ENCODE measurements at regions not wholly inside any gene's neighbourhood (a gene's known extent, or its start where the extent isn't known, plus 50 kb on each side); places are given as distances from the start of the nearest gene placed in this dataset.

DNA sequence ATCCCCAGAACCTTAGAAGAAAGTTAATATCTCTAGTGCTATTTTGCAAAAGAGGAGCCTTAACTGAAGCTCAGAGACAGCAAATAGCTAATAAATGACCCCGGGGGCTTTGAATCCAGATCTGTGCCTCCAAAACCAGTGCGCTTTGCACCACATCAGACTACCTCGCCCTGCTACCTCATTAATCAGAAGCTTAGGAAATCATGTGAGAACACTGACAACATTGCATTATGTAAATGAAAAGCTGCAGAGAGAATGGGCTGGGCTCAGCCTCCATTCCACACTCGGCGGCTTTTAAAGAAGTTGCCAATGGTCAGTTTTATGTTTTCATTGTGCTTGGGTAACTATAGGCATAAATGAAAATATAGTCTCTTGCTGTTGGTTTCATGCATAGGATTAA is 54.0 kb upstream of the STMND1 start:
- no peak overlapping the region for H3K9ac ChIP-seq (ENCODE audit: low read length)
- H3K27ac ChIP-seq (ENCODE audit: low read depth, low read length): no peak overlapping the region
- no peaks in the 10 kb centered on the region for H3K27me3 ChIP-seq (ENCODE audit: control insufficient read depth, insufficient read depth, low read length)
- no peaks in the 10 kb centered on the region for H3K4me1 ChIP-seq (ENCODE audit: control insufficient read depth, insufficient read depth, low read length)
- no peaks in the 10 kb centered on the region for H3K36me3 ChIP-seq (ENCODE audit: control insufficient read depth, insufficient read depth, low read length)
- H3K4me3 ChIP-seq (ENCODE audit: low read length): no peak overlapping the region

DNA sequence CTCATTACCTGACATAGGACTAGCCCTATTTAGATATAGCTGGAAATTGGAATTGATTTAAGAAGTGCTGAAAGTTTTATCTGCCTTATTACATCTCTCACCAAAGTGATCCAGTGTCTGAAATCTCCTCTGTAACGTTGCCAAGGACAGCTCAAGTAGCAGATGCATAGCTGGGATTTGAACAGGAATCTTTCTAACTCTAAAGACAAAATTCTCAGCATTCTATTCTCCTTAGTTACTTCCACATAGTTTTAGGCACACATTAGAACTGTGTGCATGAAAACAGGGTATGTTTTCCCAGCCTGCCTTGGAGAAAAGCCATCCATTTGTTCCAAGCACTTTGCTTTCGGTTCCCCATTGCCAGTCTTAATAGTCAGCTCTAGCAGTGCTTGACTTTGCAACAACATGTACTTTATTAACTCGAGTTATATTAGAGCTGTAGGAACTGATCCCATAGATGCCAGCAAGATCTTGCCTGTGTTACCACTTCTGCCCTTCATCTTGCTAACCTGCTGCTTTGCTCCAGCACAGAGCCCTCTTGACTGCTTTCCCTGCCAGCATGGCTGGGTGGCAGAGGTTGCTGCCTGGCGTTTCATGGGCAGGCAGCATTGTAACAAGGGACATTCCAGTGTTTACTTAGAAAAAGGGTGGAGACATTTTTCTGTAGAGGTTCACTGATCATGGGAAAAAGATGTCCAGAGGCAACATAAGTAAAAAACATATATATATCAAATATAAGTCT is 56.1 kb upstream of the STMND1 start:
- peak overlapping the region; percentile 49 for H3K27ac ChIP-seq (ENCODE audit: low read depth, low read length)
- H3K9ac ChIP-seq (ENCODE audit: low read length): no peak overlapping the region
- no peak overlapping the region for H3K4me3 ChIP-seq (ENCODE audit: low read length)

DNA sequence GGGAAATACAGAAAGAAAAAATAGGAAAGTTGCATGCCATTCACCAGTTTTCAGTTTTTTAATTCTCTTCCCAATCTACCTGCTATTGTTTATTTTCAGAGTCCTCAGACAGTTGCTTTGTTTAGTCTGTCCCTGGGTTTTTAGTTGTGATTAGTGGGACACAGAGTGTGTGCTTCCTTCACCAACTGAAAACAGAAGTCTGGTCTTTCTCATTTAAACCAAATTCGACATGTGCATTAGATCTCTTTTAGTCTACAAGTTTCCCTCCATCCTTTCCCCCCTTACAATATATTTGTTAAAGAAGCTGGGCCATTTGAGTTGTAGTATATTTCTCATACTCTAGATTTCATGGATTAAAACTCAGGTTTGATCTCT is 58.7 kb upstream of the STMND1 start:
- Histone ChIP-seq H3K27me3 (ENCODE audit: control insufficient read depth, insufficient read depth, low read length) (no peaks in the 10 kb centered on the region), H3K4me1 (ENCODE audit: control insufficient read depth, insufficient read depth, low read length) (no peaks in the 10 kb centered on the region), H3K9ac (ENCODE audit: low read length) (no peak overlapping the region), H3K4me3 (ENCODE audit: low read length) (no peak overlapping the region), H3K36me3 (ENCODE audit: control insufficient read depth, insufficient read depth, low read length) (no peaks in the 10 kb centered on the region), H3K27ac (ENCODE audit: low read depth, low read length) (no peak overlapping the region)

More for the DNA sequence above, 56.1 kb upstream of the STMND1 start:
- H3K4me1 ChIP-seq (ENCODE audit: control insufficient read depth, insufficient read depth, low read length): no peaks in the 10 kb centered on the region
- no peaks in the 10 kb centered on the region for H3K27me3 ChIP-seq (ENCODE audit: control insufficient read depth, insufficient read depth, low read length)
- no peaks in the 10 kb centered on the region for H3K36me3 ChIP-seq (ENCODE audit: control insufficient read depth, insufficient read depth, low read length)

DNA sequence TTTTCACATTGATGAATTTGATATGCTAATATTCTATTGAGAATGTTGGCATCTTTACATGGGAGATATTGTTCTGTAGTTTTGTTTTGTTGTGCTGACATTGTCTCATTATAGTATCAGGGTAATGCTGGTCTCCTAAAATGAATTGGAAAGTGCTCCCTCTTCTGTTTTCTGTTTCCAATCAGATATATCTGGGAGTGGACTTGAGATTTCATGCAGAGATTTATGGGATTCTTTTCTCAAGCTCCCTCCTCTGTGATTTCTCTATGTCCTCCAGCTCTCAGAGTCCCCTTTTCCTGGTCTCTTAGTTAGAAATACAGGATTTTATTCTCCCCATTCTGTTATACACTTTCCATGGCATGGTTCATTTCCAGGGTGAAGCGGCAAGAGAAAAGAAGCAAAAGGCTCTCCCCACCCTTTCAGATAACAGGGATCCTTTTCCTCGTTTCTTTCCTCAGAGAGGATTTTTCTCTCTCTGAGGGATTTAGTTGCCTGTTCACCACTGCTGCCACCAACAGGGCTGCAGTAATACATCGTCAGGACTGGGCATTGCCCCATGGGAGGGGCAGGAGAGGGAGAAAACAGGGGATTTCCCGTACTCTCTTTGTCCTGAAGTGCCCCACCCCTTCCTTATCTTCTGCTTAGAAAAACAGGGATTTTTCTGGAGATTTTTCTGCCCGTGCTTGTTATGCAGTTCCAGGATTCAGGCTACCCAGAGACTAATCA is 59.3 kb upstream of the STMND1 start:
- no peak overlapping the region for H3K4me3 ChIP-seq (ENCODE audit: low read length)
- no peak overlapping the region for H3K9ac ChIP-seq (ENCODE audit: low read length)
- H3K27me3 ChIP-seq (ENCODE audit: control insufficient read depth, insufficient read depth, low read length): no peaks in the 10 kb centered on the region
- no peaks in the 10 kb centered on the region for H3K36me3 ChIP-seq (ENCODE audit: control insufficient read depth, insufficient read depth, low read length)
- H3K4me1 ChIP-seq (ENCODE audit: control insufficient read depth, insufficient read depth, low read length): no peaks in the 10 kb centered on the region
- no peak overlapping the region for H3K27ac ChIP-seq (ENCODE audit: low read depth, low read length)

DNA sequence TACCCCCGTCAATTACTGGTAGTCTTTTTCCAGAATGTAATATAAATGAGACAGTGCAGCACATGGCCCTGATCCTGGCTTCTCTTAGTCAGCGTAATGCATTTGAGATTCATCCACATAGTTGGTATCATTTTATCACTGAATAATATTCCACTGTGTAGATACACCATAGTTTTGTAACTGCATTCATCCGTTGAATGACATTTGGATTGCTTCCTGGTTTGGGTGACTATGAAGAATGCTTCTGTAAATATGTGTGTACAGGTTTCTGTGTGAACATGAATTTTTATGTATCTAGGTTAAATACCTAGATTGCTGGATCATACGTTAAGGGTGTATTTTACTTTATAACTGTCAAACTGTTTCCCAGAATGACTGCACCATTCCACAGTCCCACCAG is 62.6 kb upstream of the STMND1 start:
- no peaks in the 10 kb centered on the region for H3K27me3 ChIP-seq (ENCODE audit: control insufficient read depth, insufficient read depth, low read length)
- no peak overlapping the region for H3K27ac ChIP-seq (ENCODE audit: low read depth, low read length)
- H3K4me3 ChIP-seq (ENCODE audit: low read length): no peak overlapping the region
- peaks cover 5% of the 10 kb centered on the region for H3K4me1 ChIP-seq (ENCODE audit: control insufficient read depth, insufficient read depth, low read length)
- H3K9ac ChIP-seq (ENCODE audit: low read length): no peak overlapping the region
- H3K36me3 ChIP-seq (ENCODE audit: control insufficient read depth, insufficient read depth, low read length): no peaks in the 10 kb centered on the region

DNA sequence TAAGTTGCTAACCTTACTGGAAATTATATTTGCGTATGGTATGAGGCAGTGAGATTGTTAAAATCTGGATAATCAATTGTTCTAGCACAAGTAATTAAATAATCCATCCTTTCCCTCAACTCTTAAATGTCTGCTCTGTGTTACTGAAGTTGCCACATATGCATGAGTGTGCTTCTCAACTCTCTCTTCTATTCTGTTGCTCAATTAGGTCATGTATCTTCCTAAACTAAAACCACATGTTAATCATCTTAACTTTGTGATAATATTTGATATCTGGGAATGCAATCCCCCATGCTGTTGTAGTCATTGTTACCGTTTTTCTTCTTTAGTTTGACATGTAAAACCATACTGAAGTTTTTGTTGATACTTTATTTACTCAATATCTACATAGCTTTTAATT is 63.5 kb upstream of the STMND1 start:
- H3K36me3 ChIP-seq (ENCODE audit: control insufficient read depth, insufficient read depth, low read length): no peaks in the 10 kb centered on the region
- H3K4me3 ChIP-seq (ENCODE audit: low read length): no peak overlapping the region

DNA sequence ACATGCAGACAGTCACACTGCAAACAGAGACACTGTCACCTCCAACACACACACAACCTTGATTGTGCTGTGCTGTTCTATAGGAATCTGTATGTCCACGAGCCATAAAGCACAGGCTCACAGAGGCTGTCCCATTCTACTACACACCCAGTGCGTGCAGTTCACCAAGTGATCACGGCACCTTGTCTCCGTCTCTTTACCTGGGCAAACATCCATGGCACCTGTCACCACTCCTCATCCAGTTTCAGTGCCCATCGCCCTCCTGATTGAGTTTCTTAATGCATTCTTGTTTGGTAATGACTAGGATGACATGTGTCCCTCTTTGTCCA is 65.8 kb upstream of the STMND1 start:
- no peak overlapping the region for H3K27ac ChIP-seq (ENCODE audit: low read depth, low read length)
- no peaks in the 10 kb centered on the region for H3K27me3 ChIP-seq (ENCODE audit: control insufficient read depth, insufficient read depth, low read length)
- peaks cover 19% of the 10 kb centered on the region for H3K4me1 ChIP-seq (ENCODE audit: control insufficient read depth, insufficient read depth, low read length)
- H3K4me3 ChIP-seq (ENCODE audit: low read length): no peak overlapping the region
- H3K36me3 ChIP-seq (ENCODE audit: control insufficient read depth, insufficient read depth, low read length): no peaks in the 10 kb centered on the region
- H3K9ac ChIP-seq (ENCODE audit: low read length): no peak overlapping the region

More for the DNA sequence above, 63.5 kb upstream of the STMND1 start:
- H3K27ac ChIP-seq (ENCODE audit: low read depth, low read length): no peak overlapping the region
- no peaks in the 10 kb centered on the region for H3K27me3 ChIP-seq (ENCODE audit: control insufficient read depth, insufficient read depth, low read length)
- no peak overlapping the region for H3K9ac ChIP-seq (ENCODE audit: low read length)
- H3K4me1 ChIP-seq (ENCODE audit: control insufficient read depth, insufficient read depth, low read length): peaks cover 9% of the 10 kb centered on the region

DNA sequence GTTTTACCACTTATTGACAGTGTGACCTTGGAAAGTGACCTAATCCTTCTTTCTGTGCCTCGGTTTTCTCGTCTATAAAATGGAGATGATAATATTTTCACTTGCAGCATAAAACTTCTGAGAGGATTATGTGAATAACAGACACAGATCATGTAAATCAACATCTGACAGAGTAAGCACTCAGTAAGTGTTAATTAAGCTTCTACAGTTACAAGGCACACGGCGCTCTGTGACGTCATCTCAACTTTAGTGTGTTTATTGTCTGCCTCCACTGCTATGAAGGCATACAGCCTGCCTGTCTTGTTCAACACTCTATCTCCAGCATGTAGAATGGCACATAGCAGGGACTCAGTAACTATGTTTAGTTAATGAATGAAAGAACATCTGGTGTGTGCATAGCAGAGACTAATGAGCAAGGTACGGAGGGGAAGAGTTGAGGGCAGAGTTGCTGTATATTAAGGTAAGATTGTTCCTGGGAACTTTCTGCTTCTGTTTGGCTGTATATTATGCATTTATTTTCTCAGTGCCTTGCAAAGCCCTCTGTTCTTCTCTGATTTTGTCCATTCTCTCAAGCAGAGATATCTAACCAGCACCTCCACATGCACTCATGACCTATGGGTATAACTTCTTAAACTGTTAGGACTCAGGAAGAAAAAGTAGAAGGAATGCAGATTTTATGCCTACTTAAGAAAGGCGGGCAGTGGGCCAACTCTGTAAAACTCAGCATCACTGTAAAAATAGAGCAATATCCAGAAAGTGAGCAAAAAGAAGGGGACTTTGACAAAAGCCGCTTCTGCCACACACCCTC is 66.4 kb upstream of the STMND1 start:
- H3K27me3 ChIP-seq (ENCODE audit: control insufficient read depth, insufficient read depth, low read length): no peaks in the 10 kb centered on the region
- H3K27ac ChIP-seq (ENCODE audit: low read depth, low read length): no peak overlapping the region
- no peak overlapping the region for H3K9ac ChIP-seq (ENCODE audit: low read length)
- no peak overlapping the region for H3K4me3 ChIP-seq (ENCODE audit: low read length)
- peaks cover 19% of the 10 kb centered on the region for H3K4me1 ChIP-seq (ENCODE audit: control insufficient read depth, insufficient read depth, low read length)
- H3K36me3 ChIP-seq (ENCODE audit: control insufficient read depth, insufficient read depth, low read length): no peaks in the 10 kb centered on the region

DNA sequence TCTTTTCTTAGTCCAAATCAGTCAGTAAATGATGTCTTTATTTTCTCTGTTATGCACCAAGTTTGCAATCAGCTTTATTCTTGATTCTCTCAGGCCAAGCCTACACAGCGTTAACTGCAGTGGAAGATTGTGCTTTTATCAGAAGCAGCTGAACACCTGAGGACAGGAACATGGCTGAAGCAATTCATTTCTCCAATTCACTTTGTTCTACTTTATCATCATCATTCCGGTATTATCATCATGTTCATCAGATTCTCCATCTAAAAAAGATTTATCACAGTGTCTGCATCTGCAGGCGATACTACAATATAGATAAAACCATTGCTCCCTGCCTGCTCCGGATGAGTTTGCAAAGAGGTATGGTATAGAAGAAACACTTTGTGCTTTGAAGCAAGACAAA is 68.1 kb upstream of the STMND1 start:
- H3K36me3 ChIP-seq (ENCODE audit: control insufficient read depth, insufficient read depth, low read length): no peaks in the 10 kb centered on the region
- H3K4me3 ChIP-seq (ENCODE audit: low read length): no peak overlapping the region
- no peak overlapping the region for H3K27ac ChIP-seq (ENCODE audit: low read depth, low read length)

DNA sequence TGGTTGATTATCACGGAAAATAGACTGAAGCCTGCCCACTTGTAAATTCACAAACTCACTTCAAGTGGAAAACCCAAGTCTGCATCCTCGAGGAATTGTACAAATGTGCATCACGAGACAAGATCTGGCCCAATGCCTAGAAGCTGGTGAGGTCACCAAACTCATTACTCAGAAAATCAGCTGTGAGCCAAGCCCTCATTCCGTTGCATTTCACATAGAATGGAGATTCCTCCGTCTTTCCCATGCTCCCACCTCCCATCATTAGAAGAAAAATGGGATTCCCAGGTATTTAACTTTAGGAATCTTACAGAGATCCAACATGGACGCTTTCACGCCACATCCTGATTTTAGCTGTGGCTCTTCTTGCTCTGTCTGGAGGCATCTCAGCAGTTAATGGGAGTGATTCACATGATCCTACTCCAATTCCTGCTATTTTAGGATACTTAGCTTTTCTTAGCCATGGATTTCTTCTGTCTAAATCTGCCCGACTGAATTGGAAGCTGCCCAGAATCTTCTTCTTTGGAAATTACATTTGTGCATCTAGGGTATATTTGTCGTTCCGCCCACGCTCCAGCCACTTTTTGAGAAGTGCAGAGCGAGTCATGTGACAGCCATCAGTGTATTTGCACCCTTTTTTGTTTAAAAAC is 68.7 kb upstream of the STMND1 start:
- Histone ChIP-seq H3K36me3 (ENCODE audit: control insufficient read depth, insufficient read depth, low read length) (no peaks in the 10 kb centered on the region), H3K9ac (ENCODE audit: low read length) (no peak overlapping the region), H3K27me3 (ENCODE audit: control insufficient read depth, insufficient read depth, low read length) (no peaks in the 10 kb centered on the region), H3K27ac (ENCODE audit: low read depth, low read length) (peak overlapping the region; percentile 82), H3K4me1 (ENCODE audit: control insufficient read depth, insufficient read depth, low read length) (peaks cover 19% of the 10 kb centered on the region), H3K4me3 (ENCODE audit: low read length) (peak overlapping the region; percentile 5)

More for the DNA sequence above, 68.1 kb upstream of the STMND1 start:
- Histone ChIP-seq H3K9ac (ENCODE audit: low read length) (no peak overlapping the region), H3K27me3 (ENCODE audit: control insufficient read depth, insufficient read depth, low read length) (no peaks in the 10 kb centered on the region), H3K4me1 (ENCODE audit: control insufficient read depth, insufficient read depth, low read length) (peaks cover 19% of the 10 kb centered on the region)

DNA sequence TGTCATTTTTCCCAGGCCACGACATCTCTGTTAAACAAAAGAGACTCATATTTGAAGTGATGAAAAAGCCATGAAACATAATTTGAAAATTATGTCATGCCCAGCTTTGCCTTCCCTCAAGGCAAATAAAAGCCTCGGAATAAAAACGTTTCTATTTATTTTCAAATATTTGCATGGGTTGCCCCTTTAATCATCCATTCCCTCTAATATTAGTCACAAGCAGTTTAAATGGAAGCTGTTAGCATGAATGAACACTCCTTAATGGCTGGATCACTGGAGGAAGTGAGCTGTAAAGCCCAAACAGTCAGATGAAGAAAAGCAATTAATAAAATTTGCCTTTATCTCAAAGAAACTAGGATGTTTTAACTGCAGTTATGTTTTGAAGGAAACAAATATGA is 69.3 kb upstream of the STMND1 start:
- peak overlapping the region; percentile 82 for H3K27ac ChIP-seq (ENCODE audit: low read depth, low read length)
- H3K9ac ChIP-seq (ENCODE audit: low read length): no peak overlapping the region
- H3K36me3 ChIP-seq (ENCODE audit: control insufficient read depth, insufficient read depth, low read length): no peaks in the 10 kb centered on the region
- no peaks in the 10 kb centered on the region for H3K27me3 ChIP-seq (ENCODE audit: control insufficient read depth, insufficient read depth, low read length)
- no peak overlapping the region for H3K4me3 ChIP-seq (ENCODE audit: low read length)
- peaks cover 19% of the 10 kb centered on the region for H3K4me1 ChIP-seq (ENCODE audit: control insufficient read depth, insufficient read depth, low read length)

DNA sequence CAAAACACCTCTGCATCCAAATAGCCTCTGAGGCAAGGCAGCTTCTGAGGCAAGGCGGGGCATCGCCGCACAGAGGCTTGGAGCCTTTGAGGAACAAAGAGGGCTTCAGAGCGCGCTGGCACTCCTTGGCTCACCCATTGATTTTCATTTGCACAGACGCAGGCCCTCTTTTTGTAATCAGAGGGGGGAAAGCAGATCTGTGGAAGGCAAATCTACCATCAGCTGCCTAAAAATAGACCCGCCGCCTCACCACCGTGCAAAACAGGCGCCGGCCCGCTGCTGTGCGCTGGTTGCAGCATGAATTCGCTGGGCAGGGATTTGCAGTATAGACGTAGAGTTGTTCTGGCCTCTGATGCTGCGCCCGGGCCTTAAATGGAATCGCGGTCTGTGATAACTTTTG is 69.9 kb upstream of the STMND1 start:
- Histone ChIP-seq H3K9ac (ENCODE audit: low read length) (no peak overlapping the region), H3K36me3 (ENCODE audit: control insufficient read depth, insufficient read depth, low read length) (no peaks in the 10 kb centered on the region), H3K27me3 (ENCODE audit: control insufficient read depth, insufficient read depth, low read length) (no peaks in the 10 kb centered on the region), H3K4me1 (ENCODE audit: control insufficient read depth, insufficient read depth, low read length) (peaks cover 19% of the 10 kb centered on the region), H3K4me3 (ENCODE audit: low read length) (no peak overlapping the region), H3K27ac (ENCODE audit: low read depth, low read length) (peak overlapping the region; percentile 82)
